Stimulated activated CD8-positive, alpha-beta memory T cell treated with anti-CD3 and anti-CD28 coated beads, Interleukin-15, amount 100 ng/mL, for 48 hours (primary cell): ENCODE measurements at regions not wholly inside any gene's neighbourhood (a gene's known extent, or its start where the extent isn't known, plus 50 kb on each side); places are given as distances from the start of the nearest gene placed in this dataset.
"Not testable (repeated sequence)": the region's sequence is repeated elsewhere in the genome, so short reads cannot be mapped to it uniquely, and the experiment has no call there.

Source experiments
- DNase-seq, 2 donors: peaks; one replicate each; pipeline ENCODE4 v3.0.0-alpha.2; 2020; ENCODE audit warnings: low read depth in 2 of 2

DNA sequence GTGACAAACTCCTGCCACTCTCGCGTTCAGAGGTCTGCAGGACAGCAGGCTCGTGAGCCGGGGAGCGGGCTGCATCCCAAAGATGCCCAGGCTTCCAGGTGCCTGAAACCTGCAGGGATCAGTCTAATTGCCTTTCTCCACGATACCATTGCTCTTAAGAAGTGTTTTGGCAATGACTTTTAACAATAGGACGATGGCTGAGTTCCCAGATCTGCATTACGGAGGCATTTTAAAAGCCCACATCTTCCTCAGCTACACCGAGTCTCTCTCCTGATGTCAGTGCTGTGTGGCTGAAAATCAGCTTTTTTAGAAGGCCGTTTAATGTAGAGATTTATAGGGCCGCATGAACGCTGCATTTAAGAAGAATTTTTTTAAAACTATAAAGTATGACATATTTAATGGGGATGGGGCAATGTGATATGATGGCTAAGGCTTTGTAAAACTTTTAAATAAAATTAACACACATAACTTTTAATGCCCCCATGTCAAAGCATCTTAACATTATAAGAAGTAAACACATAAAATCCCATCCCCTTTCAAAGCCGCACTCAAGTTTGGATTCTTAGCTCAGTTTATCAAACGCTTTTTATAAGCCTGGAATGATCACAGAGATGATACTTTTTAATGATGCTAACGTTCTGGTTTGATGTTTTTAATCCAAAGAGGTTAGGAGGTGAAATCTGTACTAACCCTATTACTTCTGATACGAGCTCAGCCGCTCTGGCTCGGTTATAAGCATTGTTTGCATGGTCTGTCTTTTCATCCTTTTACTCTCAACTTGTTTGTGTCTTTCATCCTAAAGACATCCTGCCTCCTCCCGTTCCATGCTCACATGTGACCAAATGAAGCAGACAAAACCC is 386.0 kb downstream of the SMOC2 start:
- DNase-seq = no peak

- DNase-seq = no peak
Measured at GRCh38 chr6:168826078-168826390, 385.1 kb downstream of the SMOC2 start.

GRCh38 chr6:168825226-168826077 is 384.5 kb downstream of the SMOC2 start:
- no peak for DNase-seq

GRCh38 chr6:168823397-168824212 is 382.6 kb downstream of the SMOC2 start:
- DNase-seq = no peak

DNA sequence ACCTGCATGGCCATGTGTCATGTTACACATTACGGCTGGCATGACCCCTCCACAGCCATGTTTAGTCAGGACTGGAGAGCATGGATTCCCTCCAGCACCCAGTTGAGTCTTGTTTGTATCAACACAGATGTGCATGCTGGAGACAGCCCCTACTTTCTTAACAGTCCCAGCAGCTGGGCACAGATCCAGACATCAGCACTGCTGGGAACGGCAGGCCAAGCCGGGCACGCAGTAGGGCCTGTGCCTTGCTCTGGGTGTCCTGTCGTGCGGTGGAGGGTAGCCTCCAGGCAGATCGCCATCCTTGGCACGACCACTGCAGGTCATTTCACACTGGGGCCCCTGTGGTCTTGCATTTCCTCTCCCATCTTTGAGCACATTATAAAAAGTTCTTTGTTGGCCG is 381.4 kb downstream of the SMOC2 start:
- no peak for DNase-seq

DNA sequence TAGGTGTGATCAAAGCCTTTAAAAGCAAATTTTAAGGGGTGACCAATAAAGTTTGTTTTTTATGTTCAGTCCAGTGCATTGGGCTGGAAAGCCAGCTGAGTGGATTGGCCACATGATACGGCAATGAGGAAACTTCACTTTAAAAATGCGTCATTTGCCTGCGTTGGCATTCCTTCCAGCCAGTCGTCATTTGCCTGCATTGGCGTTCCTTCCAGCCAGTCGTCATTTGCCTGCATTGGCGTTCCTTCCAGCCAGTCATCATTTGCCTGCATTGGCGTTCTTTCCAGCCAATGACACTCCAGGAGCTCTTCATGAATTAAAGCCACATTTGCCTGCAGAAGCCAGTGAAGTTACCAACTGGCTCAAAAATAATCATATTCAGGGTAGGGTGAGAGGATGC is 378.6 kb downstream of the SMOC2 start:
- no peak for DNase-seq

DNA sequence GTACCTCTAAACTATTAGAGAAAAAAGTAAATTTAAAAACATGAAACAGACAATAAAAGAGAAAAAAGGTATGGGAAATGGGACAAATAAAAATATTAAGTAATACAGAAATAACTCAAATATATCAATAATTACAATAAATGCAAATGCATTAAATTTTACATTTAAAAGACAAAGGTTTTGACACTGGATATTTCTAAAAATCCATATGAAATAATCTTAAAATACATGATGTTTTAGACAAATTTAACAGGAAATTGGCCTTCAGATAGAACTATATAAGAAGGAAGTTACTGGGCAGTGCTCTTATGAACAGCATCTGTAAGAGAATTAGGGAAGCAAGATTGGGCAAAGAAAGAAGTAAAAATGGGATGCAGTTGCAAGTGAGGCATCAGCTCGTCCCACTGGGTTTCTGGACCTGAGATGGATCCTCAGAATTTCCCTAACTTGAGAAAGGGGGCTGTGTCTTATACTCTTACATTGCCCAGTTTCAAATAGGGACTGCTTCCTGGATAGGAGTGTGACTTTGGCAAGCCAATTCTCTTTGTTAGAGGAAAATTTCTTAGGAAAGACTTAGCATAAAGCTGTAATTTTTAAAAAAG is 376.7 kb downstream of the SMOC2 start:
- no peak for DNase-seq

DNA sequence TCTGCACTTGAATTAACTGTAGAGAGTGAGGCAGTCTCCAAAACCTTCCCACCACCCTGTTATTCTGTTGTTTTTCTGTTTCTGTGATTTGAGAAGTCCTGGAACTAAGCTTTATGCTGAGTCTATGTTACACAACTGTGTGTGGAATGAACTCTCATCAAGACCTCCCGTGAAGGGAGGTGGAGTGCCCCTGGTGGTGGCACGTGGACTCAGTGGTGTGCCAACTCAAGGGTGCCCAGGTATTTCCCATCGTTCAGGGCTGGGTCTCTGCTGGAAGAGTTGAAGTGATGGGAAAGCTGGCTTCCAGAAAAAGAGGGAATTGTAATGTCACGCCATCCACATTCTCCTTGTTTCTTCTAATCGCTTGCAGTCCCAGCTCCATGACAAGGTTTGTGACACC is 374.2 kb downstream of the SMOC2 start:
- no peak for DNase-seq

DNA sequence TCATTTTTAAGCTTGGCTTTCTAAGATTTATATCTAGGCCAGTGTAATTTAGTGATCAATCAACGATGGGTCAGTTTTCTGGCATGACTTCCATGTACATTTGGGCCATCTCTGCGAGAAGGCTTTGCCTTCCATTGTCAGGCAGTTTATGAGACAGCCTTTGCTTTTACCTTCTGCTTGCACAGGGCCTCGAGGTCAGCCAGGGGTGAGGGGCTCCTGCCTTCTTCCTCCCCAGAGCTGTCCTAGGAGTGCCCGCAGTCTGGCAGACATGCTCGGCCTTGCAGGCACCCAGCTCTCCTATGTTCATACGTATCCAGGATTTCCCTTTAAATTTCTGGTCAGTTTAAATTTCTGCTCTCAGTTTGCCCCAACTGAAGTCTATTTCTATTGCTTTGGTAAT is 367.2 kb downstream of the SMOC2 start:
- no peak for DNase-seq

DNA sequence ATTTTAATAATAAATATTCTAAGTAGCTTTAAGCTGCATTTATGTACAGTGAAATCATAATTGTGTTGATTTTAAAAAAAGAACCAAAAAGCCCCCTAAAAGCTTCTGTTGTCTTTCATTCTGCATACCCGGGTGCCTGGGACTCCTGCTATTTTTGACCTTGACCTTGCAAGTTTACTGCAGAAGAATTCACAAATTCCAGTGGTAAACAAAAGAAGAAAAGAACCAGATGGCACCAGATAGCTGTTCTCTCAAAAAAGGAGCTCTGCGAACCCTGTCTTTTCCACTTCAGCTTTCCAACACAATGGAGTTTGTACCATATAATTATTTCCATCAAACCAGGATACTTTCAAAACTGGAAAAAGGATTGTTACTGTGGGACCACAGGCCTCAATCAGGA is 363.3 kb downstream of the SMOC2 start:
- DNase-seq = no peak

- DNase-seq = no peak
Measured at GRCh38 chr6:168803874-168804273, 362.9 kb downstream of the SMOC2 start.

GRCh38 chr6:168799067-168799466 is 358.1 kb downstream of the SMOC2 start:
- DNase-seq = no peak

DNA sequence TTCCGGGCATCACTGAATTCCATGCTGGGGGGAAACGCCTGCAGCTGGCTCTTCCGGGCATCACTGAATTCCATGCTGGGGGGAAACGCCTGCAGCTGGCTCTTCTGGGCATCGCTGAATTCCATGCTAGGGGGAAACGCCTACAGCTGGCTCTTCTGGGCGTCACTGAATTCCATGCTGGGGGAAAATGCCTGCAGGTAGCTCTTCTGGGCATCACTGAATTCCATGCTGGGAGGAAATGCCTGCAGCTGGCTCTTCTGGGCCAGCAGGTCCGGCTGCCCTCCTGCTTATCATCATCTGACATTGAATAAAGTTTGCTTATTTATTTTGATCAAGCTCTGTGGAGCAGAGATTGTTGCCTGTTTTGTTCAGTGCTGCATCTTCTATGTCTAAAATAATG is 355.1 kb downstream of the SMOC2 start:
- no peak for DNase-seq

GRCh38 chr6:168795611-168796010 is 354.6 kb downstream of the SMOC2 start:
- DNase-seq = not testable (repeated sequence)

- no peak for DNase-seq
Measured at GRCh38 chr6:168794491-168794890, 353.5 kb downstream of the SMOC2 start.

DNA sequence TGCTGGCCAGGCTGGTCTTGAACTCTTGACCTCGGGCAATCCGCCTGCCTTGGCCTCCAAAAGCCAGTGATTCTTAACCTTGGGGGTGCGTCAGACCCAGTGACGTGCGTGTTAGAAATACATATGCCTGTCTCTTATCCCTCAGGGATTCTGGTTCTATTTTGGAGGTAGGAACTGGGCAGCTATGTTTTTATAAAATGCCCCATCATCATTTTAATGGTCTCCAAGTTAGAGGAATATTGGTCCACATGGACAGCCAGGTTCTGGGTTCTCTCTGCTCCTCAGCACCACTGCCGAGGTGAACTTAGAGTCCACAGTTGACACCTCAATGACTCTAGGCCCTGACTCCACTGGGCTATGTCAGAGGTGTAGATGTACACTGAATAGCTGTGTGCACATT is 352.7 kb downstream of the SMOC2 start:
- no peak for DNase-seq

- no peak for DNase-seq
Measured at GRCh38 chr6:168791917-168792316, 350.9 kb downstream of the SMOC2 start.

GRCh38 chr6:168789699-168790098 is 348.7 kb downstream of the SMOC2 start:
- no peak for DNase-seq

DNA sequence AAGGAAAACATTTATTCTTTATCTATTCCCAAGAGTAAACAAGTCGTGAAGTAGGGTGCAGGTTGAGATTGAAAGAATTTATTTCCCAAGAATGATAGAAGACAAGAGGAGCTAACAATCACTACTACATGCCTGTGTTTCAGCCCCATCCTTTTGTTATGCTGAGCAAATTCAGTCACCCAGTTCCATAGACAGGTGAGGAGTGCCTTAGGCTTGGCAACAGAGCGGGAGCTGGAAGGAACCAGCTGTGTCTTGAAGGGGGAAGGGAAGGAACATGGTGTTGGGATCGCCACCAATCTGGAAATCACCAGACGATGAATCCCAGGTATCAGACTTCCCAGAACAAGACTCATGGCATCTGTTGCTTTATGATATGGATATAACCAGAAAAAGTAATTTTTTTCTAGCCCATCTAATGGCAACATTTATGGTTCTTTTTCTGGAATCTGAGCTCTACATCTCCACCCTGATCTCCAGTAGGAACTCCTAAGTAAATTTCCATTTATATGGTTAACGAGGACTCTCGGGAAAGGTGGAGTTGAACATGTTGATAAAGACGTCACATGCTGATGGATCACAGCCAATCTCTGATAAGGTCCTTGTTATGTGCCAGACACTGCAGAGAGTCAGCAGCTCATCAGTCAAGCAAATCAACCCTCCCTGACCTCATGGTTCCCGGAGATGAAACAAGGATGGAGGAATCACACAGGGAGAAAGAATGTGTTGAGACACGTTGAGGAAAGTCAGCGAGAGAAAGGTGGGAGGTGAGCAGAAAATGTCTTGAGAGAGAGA is 344.9 kb downstream of the SMOC2 start:
- no peak for DNase-seq

GRCh38 chr6:168784426-168784825 is 343.4 kb downstream of the SMOC2 start:
- no peak for DNase-seq

DNA sequence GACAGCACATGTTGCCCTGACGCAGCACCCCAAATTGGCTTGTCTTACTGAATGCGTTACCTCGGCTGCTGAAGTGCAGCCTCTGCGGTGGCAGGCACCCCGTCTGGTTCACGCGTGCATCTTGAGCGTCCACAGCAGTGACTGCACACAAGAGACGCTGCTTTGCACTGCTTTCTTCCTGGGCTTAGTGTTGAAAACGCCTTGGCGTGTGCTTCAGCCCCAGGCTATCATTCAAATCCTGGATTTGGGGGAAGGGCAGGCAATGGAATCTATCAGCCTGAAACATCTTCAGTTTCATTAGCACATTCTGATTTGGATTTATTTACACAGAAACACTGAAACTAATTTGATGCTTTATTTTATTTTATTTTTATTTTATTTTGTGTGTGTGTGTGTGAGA is 342.7 kb downstream of the SMOC2 start:
- DNase-seq = no peak
